ENCODE measurements at regions not wholly inside any gene's neighbourhood (a gene's known extent, or its start where the extent isn't known, plus 50 kb on each side); places are given as distances from the start of the nearest gene placed in this dataset.

DNA sequence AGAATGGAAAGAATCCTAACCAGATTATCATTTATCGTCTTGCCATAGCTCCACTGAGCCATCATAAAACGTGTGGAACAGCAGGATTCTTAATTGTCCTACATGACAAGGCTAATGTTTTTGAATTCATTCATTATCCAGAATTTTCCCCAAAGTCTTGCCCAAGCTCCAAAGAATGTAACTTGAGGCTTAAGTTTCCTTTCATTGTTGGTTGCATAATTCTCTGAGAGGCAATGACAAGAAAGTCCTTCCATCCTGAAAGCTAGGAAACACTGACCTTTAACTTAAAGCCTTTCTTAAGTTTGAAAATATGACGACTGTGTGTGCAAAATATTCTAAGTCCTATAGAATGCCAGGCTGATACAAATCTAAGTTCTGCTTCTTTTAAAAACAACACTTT is 546.1 kb downstream of the SUCLA2 start:
- TF ChIP-seq, protein P1, sequence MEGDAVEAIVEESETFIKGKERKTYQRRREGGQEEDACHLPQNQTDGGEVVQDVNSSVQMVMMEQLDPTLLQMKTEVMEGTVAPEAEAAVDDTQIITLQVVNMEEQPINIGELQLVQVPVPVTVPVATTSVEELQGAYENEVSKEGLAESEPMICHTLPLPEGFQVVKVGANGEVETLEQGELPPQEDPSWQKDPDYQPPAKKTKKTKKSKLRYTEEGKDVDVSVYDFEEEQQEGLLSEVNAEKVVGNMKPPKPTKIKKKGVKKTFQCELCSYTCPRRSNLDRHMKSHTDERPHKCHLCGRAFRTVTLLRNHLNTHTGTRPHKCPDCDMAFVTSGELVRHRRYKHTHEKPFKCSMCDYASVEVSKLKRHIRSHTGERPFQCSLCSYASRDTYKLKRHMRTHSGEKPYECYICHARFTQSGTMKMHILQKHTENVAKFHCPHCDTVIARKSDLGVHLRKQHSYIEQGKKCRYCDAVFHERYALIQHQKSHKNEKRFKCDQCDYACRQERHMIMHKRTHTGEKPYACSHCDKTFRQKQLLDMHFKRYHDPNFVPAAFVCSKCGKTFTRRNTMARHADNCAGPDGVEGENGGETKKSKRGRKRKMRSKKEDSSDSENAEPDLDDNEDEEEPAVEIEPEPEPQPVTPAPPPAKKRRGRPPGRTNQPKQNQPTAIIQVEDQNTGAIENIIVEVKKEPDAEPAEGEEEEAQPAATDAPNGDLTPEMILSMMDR (IDR thresholded peaks at IDR 0.05) = no peak
- no peak for TF ChIP-seq POLR2A (IDR thresholded peaks at IDR 0.05)
